ENCODE measurements at regions not wholly inside any gene's neighbourhood (a gene's known extent, or its start where the extent isn't known, plus 50 kb on each side); places are given as distances from the start of the nearest gene placed in this dataset.

- peaks cover 19% of the 10 kb centered on the region for H3K27me3 Mint-ChIP-seq
- H3K4me3 Mint-ChIP-seq = no peak overlapping the region
- H3K27ac Mint-ChIP-seq = no peak overlapping the region
- no peak for DNase-seq
- no peaks in the 10 kb centered on the region for H3K4me1 Mint-ChIP-seq (ENCODE audit: low read depth)
- no peaks in the 10 kb centered on the region for H3K9me3 Mint-ChIP-seq
- H3K36me3 Mint-ChIP-seq (ENCODE audit: low read depth) = no peaks in the 10 kb centered on the region
These were observed 159.9 kb upstream of the AJAP1 start for GRCh38 chr1:4494558-4494957.

GRCh38 chr1:4495809-4496208, 158.6 kb upstream of the AJAP1 start:
- H3K4me1 Mint-ChIP-seq (ENCODE audit: low read depth) = no peaks in the 10 kb centered on the region
- H3K9me3 Mint-ChIP-seq = no peaks in the 10 kb centered on the region
- H3K4me3 Mint-ChIP-seq = no peak overlapping the region
- no peak overlapping the region for H3K27ac Mint-ChIP-seq
- H3K36me3 Mint-ChIP-seq (ENCODE audit: low read depth) = no peaks in the 10 kb centered on the region
- peaks cover 19% of the 10 kb centered on the region for H3K27me3 Mint-ChIP-seq
- no peak for DNase-seq

GRCh38 chr1:4500441-4500840, 154.0 kb upstream of the AJAP1 start:
- H3K4me1 Mint-ChIP-seq (ENCODE audit: low read depth) = no peaks in the 10 kb centered on the region
- H3K36me3 Mint-ChIP-seq (ENCODE audit: low read depth) = no peaks in the 10 kb centered on the region
- H3K27me3 Mint-ChIP-seq = peaks cover 11% of the 10 kb centered on the region
- H3K4me3 Mint-ChIP-seq = no peak overlapping the region
- H3K9me3 Mint-ChIP-seq = no peaks in the 10 kb centered on the region
- H3K27ac Mint-ChIP-seq = no peak overlapping the region
- DNase-seq = no peak

GRCh38 chr1:4506591-4506990, 147.8 kb upstream of the AJAP1 start:
- DNase-seq = no peak
- Mint-ChIP-seq H3K36me3 (ENCODE audit: low read depth) (no peaks in the 10 kb centered on the region), H3K9me3 (no peaks in the 10 kb centered on the region), H3K27me3 (peaks cover 29% of the 10 kb centered on the region), H3K4me3 (no peak overlapping the region), H3K4me1 (ENCODE audit: low read depth) (peaks cover 1% of the 10 kb centered on the region), H3K27ac (no peak overlapping the region)

- peaks cover 1% of the 10 kb centered on the region for H3K4me1 Mint-ChIP-seq (ENCODE audit: low read depth)
- H3K4me3 Mint-ChIP-seq = no peak overlapping the region
- no peak overlapping the region for H3K27ac Mint-ChIP-seq
- no peak for DNase-seq
- H3K9me3 Mint-ChIP-seq = no peaks in the 10 kb centered on the region
- H3K36me3 Mint-ChIP-seq (ENCODE audit: low read depth) = no peaks in the 10 kb centered on the region
- H3K27me3 Mint-ChIP-seq = peaks cover 42% of the 10 kb centered on the region
These were observed 145.2 kb upstream of the AJAP1 start for GRCh38 chr1:4509206-4509605.

- Mint-ChIP-seq H3K4me1 (ENCODE audit: low read depth) (peaks cover 1% of the 10 kb centered on the region), H3K36me3 (ENCODE audit: low read depth) (no peaks in the 10 kb centered on the region), H3K9me3 (no peaks in the 10 kb centered on the region), H3K27ac (no peak overlapping the region), H3K27me3 (peaks cover 47% of the 10 kb centered on the region), H3K4me3 (no peak overlapping the region)
- no peak for DNase-seq
These were observed 144.1 kb upstream of the AJAP1 start for GRCh38 chr1:4510276-4510691.

- no peak for DNase-seq
- Mint-ChIP-seq H3K27ac (no peak overlapping the region), H3K4me3 (no peak overlapping the region), H3K9me3 (no peaks in the 10 kb centered on the region), H3K36me3 (ENCODE audit: low read depth) (no peaks in the 10 kb centered on the region), H3K4me1 (ENCODE audit: low read depth) (peaks cover 1% of the 10 kb centered on the region), H3K27me3 (peaks cover 47% of the 10 kb centered on the region)
These were observed 143.0 kb upstream of the AJAP1 start for GRCh38 chr1:4511374-4511773.

GRCh38 chr1:4512636-4513035, 141.8 kb upstream of the AJAP1 start:
- H3K27ac Mint-ChIP-seq = no peak overlapping the region
- H3K4me1 Mint-ChIP-seq (ENCODE audit: low read depth) = peaks cover 1% of the 10 kb centered on the region
- no peaks in the 10 kb centered on the region for H3K9me3 Mint-ChIP-seq
- H3K36me3 Mint-ChIP-seq (ENCODE audit: low read depth) = no peaks in the 10 kb centered on the region
- H3K4me3 Mint-ChIP-seq = no peak overlapping the region
- H3K27me3 Mint-ChIP-seq = peaks cover 47% of the 10 kb centered on the region
- DNase-seq = no peak

GRCh38 chr1:4513685-4514084, 140.7 kb upstream of the AJAP1 start:
- no peak for DNase-seq
- no peak overlapping the region for H3K4me3 Mint-ChIP-seq
- no peaks in the 10 kb centered on the region for H3K36me3 Mint-ChIP-seq (ENCODE audit: low read depth)
- H3K9me3 Mint-ChIP-seq = no peaks in the 10 kb centered on the region
- peaks cover 1% of the 10 kb centered on the region for H3K4me1 Mint-ChIP-seq (ENCODE audit: low read depth)
- no peak overlapping the region for H3K27ac Mint-ChIP-seq
- H3K27me3 Mint-ChIP-seq = peaks cover 45% of the 10 kb centered on the region

GRCh38 chr1:4515727-4516289, 138.6 kb upstream of the AJAP1 start:
- Mint-ChIP-seq H3K4me1 (ENCODE audit: low read depth) (no peaks in the 10 kb centered on the region), H3K27ac (no peak overlapping the region), H3K36me3 (ENCODE audit: low read depth) (no peaks in the 10 kb centered on the region), H3K27me3 (peaks cover 33% of the 10 kb centered on the region), H3K4me3 (no peak overlapping the region), H3K9me3 (no peaks in the 10 kb centered on the region)
- no peak for DNase-seq

GRCh38 chr1:4516596-4516995, 137.8 kb upstream of the AJAP1 start:
- no peaks in the 10 kb centered on the region for H3K4me1 Mint-ChIP-seq (ENCODE audit: low read depth)
- H3K27ac Mint-ChIP-seq = no peak overlapping the region
- H3K27me3 Mint-ChIP-seq = peaks cover 27% of the 10 kb centered on the region
- no peak for DNase-seq
- H3K4me3 Mint-ChIP-seq = no peak overlapping the region
- no peaks in the 10 kb centered on the region for H3K36me3 Mint-ChIP-seq (ENCODE audit: low read depth)
- H3K9me3 Mint-ChIP-seq = no peaks in the 10 kb centered on the region

GRCh38 chr1:4517186-4517954, 137.0 kb upstream of the AJAP1 start:
- Mint-ChIP-seq H3K4me1 (ENCODE audit: low read depth) (no peaks in the 10 kb centered on the region), H3K27ac (no peak overlapping the region), H3K27me3 (peaks cover 20% of the 10 kb centered on the region), H3K4me3 (no peak overlapping the region), H3K9me3 (no peaks in the 10 kb centered on the region), H3K36me3 (ENCODE audit: low read depth) (no peaks in the 10 kb centered on the region)
- DNase-seq = no peak

GRCh38 chr1:4518621-4519020, 135.8 kb upstream of the AJAP1 start:
- H3K9me3 Mint-ChIP-seq = no peaks in the 10 kb centered on the region
- peaks cover 10% of the 10 kb centered on the region for H3K27me3 Mint-ChIP-seq
- no peaks in the 10 kb centered on the region for H3K4me1 Mint-ChIP-seq (ENCODE audit: low read depth)
- H3K36me3 Mint-ChIP-seq (ENCODE audit: low read depth) = no peaks in the 10 kb centered on the region
- H3K27ac Mint-ChIP-seq = no peak overlapping the region
- no peak for DNase-seq
- H3K4me3 Mint-ChIP-seq = no peak overlapping the region

GRCh38 chr1:4519954-4520353, 134.5 kb upstream of the AJAP1 start:
- DNase-seq = no peak
- H3K4me1 Mint-ChIP-seq (ENCODE audit: low read depth) = no peaks in the 10 kb centered on the region
- H3K27ac Mint-ChIP-seq = no peak overlapping the region
- peaks cover 4% of the 10 kb centered on the region for H3K27me3 Mint-ChIP-seq
- H3K4me3 Mint-ChIP-seq = no peak overlapping the region
- H3K36me3 Mint-ChIP-seq (ENCODE audit: low read depth) = no peaks in the 10 kb centered on the region
- no peaks in the 10 kb centered on the region for H3K9me3 Mint-ChIP-seq

- no peaks in the 10 kb centered on the region for H3K4me1 Mint-ChIP-seq (ENCODE audit: low read depth)
- no peaks in the 10 kb centered on the region for H3K9me3 Mint-ChIP-seq
- peaks cover 4% of the 10 kb centered on the region for H3K27me3 Mint-ChIP-seq
- DNase-seq = no peak
- no peak overlapping the region for H3K4me3 Mint-ChIP-seq
- H3K27ac Mint-ChIP-seq = no peak overlapping the region
- no peaks in the 10 kb centered on the region for H3K36me3 Mint-ChIP-seq (ENCODE audit: low read depth)
These were observed 130.9 kb upstream of the AJAP1 start for GRCh38 chr1:4523551-4523950.
